HG02678 (cell line): ENCODE measurements at regions not wholly inside any gene's neighbourhood (a gene's known extent, or its start where the extent isn't known, plus 50 kb on each side); places are given as distances from the start of the nearest gene placed in this dataset.
"Not testable (repeated sequence)": the region's sequence is repeated elsewhere in the genome, so short reads cannot be mapped to it uniquely, and the experiment has no call there.

Experiments used
- ATAC-seq: cut with Tn5 transposase; IDR thresholded peaks from one replicate; pipeline ENCODE4 v1.9.1; 2021; ENCODE audit warnings: mild to moderate bottlenecking, moderate library complexity; ENCODE audit not compliant: unreplicated experiment

DNA sequence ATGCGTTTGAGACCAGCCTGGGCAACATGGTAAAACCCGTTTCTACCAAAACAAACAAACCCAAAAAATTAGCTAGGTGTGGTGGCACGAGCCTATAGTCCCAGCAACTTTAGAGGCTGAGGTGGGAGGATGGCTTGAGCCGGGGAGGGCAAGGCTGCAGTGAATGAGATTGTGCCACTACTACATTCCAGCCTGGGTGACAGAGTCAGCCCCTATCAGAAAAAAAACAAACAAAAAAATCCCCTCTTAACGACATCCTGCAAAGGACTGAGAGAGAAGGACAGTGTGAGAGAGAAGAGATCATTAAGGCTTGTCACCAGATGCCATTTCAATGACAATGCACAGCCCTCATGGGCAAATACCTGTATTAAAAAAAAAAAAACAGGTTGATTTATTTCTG is 266.7 kb upstream of the ATP10A start:
- ATAC-seq = no peak

DNA sequence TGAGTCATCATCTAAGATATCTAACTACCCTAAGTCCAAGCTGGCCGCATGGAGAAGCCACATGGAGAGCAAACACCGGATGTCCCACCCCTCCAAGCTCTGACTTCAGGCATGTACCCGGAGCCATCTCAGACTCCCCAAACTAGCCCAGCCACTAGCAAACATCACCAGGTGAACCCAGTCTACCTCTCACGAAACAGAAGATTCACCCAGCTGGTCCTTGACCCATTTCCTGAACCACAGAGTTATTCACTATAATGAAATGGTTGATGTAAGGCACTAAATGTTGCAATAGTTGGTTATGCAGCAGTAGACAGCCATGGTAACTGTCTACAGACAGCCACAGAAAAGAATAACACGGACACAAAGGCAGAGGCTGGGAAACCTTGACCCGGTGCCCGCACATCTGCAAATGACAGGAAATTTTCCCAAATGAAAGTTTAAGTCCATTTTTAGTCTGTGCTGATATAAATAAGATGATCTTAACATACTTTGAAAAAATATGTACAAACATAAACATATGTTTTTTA is 265.5 kb upstream of the ATP10A start:
- no peak for ATAC-seq

DNA sequence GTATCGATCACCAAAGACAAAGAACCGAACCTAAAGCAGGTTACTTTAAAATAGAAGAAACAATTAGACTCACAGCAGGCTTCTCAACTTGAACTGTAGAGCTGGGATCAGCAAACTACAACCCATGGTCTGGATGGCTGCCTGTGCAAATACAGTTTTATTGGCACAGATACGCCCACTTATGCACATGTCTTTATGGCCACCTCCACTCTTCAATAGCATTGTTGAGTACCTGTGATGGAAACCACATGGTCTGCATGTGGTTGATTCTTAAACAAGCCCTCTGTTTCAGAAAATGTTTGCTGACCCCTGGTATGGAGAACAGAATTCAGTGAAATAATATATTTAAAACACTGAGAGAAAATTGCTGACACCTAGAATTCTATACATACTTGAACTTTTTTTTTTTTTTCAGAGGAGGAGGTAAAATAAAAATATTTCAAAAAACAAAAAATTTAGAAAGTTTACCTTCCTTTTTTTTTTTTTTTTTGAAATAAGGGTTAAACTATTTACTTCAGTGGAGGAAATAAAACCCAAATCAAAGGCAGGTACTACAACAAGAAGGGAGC is 263.8 kb upstream of the ATP10A start:
- no peak for ATAC-seq

DNA sequence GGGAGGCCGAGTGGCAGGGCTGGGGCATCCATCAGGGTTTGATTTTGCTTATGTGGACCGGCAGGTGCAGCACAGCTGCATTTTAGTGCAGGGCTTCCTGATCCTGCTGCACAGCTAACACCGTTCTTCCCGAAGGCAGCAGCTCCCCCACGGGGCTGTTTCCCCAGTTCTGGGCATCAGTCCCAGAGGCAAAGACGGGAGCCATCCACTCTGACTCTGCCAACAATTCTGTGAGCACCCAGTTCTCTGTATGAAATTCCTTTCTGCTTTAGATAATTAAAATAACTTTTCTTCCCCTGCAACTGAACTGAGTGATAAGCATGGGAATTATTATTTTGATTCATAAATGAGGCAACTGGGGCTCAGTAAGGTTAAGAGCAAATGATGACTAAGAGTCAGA is 262.9 kb upstream of the ATP10A start:
- no peak for ATAC-seq

DNA sequence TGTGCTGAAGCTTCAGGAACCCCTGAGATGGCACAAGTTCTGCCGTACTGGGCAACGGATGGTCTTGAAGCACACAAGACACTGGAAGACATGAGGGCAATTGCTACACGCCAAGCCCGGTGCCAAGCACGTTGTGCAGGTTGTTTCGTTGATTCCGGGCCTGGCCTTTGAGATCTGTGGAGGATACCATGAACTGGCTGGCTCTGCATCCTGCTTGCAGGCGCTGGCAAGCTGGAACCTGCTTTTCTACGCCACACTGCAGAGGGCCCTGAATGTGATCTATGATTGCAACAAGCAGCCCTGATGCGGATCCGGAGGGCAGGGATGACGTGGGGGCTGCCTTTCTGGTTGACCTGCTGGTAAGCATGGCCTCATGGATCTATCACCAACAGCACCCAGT is 262.5 kb upstream of the ATP10A start:
- no peak for ATAC-seq

DNA sequence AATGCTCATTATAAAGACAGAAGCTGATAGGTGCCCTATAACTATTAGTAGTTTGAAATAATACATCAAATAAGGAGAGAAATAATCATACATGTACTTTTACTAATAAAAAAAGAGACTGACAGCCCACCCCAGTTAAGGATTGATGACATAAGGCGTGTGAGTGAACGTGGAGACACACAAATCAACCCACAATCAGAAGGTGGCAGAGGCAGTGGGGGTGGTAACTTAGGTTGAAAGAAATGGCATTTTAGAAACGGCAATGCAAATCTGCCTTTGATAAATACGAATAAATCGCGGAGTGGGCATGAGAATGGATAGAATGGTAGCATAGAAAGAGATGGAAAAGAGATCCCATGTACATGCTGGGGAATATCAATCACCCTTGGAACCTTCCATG is 256.2 kb upstream of the ATP10A start:
- no peak for ATAC-seq

DNA sequence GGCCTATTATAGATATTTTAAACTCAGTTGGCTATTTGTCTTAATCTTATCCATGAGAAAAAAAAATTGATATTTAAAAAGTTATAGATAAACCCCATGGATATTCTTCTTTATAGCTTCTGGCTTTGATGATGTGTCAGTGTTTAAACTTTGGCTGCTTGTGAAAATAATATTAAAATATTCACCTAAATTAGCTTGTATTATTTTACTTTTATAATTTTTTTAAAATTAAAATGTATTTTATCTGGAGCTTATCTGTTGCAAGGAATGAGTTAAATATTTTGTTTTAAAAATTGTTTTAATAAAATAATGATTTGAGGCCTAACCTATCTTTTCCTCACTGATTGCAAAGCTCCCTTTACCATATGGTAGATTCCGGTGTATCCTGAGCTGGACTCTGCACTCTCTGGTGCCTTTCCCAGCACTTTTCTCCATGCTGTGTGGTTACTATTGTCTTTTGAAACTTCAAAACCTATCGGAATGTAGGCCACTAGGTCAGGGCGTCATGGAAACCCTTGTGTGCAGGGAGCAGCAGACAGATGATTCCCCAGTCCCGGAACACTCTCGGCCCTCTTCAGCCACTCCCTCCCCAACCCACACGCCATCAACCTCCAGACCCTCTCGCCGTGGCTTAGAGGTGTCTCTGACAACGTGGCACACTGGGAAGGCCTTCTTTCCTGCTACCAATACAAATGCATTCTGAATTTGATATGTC is 252.3 kb upstream of the ATP10A start:
- no peak for ATAC-seq

DNA sequence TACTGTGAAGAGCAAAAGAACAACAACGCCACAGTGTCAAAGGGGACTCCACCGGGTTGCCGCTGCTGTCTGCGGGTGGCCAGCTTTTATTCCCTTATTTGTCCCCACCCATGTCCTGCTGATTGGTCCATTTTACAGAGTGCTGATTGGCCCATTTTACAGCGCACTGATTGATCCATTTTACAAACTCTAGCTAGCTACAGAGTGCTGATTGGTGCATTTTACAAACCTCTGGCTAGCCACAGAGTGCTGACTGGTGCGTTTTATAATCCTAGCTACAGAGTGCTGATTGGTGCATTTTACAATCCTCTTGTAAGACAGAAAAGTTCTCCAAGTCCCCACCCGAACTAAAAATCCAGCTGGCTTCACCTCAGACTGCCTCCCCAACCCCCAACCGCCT is 251.0 kb upstream of the ATP10A start:
- not testable (repeated sequence) for ATAC-seq

DNA sequence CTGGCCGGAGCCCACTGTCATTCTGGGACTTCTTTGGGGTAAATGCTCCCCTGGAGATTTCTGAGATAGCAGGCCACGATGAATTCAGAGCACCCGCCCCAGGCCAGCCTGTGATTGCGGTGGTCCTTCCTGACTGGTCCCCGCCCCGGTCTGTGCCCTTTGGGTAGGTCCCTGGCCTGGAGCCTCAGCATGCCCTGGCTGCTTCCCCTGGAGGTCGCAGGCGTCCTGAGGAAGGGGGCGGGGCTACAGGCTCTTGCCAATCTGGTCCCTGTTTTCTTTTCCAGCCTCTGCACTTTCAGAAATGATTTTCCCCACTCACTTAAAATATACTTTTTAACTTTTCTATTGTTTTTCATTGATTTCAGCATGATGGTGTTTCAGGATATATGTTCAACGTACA is 250.2 kb upstream of the ATP10A start:
- no peak for ATAC-seq

DNA sequence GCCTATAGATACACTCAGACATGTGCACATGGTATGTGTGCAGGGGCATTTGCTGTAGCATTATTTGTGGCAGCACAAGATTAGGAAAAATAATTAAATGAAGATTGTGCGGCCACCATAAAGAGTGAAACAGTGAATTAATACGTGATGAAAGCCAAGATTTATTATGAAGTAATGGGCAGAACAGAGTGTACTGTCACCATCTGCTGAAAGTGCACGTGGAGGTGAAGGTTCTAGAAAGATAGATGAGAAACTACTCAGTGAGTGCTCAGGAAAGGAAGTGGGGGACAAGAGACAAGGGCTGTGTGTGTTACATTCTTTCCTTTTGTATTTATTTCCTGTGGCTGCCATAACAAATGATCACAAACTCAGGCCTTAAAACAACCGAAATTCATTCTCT is 246.1 kb upstream of the ATP10A start:
- ATAC-seq = no peak

DNA sequence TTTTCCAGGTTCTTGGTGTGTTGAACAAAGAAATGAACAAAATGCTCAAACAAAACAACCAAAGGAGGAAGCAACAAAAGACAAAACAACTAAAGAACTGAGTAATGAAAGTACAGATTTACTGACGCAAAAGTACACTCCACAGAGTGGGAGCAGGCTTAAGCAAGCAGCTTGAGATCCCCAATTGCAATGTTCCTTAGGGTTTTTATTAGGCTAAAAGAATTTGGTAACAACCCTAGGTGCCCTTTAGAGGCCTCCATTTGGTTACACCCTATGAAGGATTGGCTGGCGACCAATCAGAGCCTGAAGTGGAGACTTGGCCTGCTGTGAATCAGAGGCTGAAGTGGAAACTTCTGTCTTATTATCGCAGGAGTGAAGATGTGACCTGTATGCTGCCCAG is 243.4 kb upstream of the ATP10A start:
- no peak for ATAC-seq

DNA sequence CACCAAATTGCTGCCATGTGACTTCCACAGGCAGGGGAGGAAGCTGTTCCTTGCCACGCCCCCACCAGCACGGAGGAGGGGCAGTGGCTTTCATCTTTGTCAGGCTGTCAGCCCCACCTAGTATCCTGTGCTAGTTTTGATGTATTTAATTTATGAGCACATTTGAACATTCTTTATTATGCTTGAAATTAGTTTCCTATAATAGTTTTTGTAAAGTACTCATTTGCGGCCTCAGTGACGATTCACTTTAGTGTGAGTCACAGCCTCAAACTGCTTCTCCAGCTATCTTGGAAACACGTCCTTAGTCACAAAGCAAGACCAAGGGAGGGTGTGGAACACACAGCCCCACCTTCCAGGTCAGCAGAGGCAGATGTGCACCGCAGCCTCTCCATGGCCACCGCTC is 239.9 kb upstream of the ATP10A start:
- no peak for ATAC-seq

DNA sequence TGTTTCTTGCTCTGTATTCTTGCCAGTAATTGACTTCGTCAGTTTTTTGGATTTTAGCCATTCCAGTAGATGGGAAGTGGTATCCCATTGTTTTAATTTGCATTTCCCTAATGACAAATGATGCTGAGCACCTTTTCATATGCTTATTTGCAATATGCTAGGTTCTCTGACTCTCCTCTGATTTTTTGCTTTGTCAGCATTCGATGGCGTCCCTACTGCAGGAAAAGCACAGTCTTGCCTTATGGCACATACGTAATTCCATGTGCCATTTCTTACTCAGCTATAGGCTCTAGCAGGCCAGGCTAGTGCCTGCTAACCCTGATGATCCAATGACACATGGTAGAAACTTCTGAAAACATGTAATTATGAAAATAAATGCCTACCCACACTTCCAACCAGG is 239.2 kb upstream of the ATP10A start:
- ATAC-seq = no peak

DNA sequence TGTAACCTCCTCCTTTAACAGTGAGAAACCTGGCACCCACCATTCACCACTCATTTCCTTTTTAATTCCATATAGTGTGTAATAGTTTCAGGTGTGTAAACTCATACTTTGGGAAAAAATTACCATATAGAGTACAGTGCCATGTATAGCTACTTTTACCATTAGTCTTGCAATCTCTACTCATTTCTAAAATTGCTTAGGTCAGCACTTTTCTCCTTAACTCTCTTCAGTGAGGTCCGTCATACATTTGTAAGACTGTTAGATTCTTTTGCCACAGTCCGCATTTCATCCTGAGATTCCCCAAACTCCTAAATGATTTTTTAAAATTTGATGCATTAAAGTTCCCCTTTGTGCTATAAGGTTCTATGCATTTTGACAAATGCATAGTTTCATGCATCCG is 238.3 kb upstream of the ATP10A start:
- no peak for ATAC-seq

DNA sequence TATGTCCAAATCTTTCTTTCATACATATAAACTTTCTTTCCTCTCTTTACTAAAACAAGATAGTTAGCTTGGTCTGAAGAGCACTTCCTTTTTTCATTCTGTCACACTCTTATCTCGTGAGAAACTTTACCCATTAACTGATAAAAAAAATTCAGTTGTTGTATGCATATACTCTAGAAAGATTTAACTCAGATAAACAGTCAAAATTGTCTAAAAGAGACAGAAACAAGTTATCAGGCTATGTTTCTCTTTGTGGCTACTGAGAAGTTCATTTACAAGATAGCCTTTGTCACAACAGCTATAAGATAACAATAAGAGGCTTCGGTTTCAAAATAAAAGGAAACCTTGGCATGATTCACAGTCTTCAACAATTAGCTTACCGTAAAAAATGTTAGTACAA is 235.7 kb upstream of the ATP10A start:
- ATAC-seq = no peak

DNA sequence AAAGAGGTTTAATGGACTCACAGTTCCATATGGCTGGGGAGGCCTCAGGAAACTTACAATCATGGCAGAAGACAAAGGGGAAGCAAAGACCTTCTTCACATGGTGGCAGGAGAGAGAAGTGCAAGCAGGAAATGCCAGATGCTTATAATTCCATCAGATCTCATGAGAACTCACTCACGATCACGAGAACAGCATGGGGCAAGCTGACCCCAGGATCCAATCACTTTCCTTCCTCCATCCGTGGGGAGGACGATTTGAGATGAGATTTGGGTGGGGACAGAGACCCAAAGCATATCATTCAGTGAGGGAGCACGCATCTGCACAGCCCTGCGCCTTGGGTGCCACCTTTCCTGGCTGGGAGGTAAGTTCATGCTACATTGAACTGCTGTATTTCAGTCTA is 234.1 kb upstream of the ATP10A start:
- no peak for ATAC-seq

DNA sequence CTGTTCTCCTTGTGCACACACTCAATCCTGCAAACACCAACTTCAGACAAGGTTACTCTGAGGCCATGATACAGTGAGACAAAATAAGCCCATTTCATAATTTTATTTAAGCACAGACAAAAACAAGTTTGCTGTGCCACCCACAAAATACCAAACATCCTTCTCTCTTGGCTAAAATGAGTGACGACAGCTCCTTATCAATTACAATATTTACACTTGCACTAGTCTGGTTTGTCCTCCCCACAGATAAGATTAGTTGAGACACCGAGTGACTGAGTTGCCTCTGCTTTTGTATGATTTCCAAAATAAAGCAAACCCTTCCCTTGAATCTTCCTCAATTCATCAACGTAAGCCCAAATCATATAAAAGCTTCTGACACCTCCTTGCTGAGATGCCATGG is 233.5 kb upstream of the ATP10A start:
- ATAC-seq = no peak

DNA sequence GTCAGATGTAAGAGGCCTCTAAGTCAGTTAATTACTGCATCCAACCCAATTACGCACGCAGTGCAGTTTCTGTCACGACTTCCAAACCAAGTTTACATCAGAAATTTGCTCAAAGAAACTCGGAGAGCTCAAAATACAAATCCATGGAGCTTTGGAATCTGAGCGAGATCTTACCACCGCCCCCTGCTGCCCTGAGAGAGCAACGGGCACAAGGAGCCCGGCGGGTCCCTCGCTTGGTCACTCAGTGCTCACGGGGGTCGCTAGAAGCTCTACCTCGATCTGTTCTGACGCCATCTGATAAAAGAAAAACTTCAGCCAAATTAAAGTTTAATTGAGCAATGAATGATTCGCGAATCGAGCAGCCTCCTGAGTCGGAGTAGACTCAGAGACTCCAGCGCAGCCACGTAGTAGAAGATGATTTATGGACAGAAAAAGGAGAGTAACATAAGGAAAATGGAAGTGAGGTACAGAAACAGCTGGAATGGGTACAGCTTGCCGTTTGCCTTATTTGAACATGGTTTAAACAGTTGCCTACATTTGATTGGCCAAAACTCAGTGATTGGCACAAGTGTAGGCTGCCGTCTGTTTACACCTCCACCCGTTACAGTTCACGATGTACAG is 232.7 kb upstream of the ATP10A start:
- no peak for ATAC-seq

DNA sequence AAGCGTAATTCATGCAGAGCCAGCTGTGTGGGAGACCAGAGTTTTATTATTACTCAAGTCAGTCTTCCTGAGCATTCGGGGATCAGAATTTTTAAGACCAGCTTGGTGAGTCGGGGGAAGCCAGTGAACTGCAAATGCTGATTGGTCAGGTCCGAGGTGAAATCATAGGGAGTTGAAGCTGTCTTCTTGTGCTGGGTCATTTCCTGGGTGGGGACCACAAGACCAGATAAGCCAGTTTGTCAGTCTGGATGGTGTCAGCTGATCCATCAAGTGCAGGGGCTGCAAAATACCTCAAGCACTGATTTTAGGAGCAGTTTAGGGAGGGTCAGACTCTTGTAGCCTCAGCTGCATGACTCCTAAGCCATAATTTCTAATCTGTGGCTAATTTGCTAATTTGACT is 228.1 kb upstream of the ATP10A start:
- ATAC-seq = no peak

DNA sequence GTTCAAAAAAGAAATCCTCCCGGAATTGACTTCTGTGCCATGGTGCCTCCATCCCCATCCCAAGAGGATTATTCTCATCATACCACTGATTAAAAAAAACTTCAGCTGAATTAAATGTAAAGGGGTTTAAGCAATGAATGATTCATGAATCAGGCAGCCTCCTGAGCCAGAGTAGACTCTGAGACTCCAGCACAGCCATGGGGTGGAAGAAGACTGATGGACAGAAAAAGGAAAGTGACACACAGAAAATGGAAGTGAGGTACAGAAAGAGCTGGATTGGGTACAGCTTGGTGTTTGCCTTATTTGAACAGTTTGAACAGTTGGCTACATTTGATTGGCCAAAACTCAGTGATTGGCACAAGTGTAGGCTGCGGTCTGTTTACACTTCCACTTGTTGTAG is 224.8 kb upstream of the ATP10A start:
- no peak for ATAC-seq

DNA sequence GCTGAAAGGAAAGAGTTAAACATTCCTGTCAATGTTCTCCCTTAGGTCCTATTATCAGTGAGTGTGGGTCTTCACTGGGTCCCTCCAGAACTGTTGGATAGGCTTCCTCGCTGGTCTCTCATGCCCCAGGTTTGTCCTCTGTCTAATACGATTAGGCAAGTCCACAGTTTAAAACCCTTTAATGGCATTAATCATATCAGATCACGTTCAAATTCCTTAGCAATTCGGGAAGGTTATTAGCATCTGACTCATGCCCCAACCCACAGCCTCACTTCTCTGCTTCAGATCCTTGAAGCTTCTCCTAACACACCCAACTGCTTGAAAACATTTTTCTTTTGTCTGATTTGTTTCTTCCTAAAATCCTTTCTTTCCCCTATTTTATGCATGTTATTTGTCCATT is 224.3 kb upstream of the ATP10A start:
- no peak for ATAC-seq

DNA sequence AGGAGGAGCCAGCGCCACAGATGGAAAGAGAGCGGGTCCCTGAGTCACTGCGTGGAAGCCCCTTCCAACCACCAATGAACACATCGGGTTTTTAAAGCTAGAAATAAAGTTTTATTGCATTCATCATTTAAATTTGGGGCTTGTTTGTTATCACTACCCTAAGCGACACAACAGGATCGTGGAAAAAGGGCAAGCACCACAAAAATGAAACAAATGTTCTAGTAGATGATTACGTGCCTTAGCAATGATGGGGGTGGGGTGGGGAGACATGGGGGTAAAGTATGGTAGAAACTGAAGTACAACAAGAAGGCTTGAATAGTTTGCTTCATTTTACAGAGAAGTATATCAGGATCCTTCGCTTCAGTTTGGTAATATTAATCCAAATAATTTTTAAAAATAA is 221.6 kb upstream of the ATP10A start:
- no peak for ATAC-seq
